GM10248 (cell line): ENCODE measurements at regions not wholly inside any gene's neighbourhood (a gene's known extent, or its start where the extent isn't known, plus 50 kb on each side); places are given as distances from the start of the nearest gene placed in this dataset.

Experiments used
- CTCF ChIA-PET: fragments of 300-600 bp; sonication (Branson Sonifier 250); formaldehyde crosslinking; extraction: SDS; loops from one replicate; lab custom pipeline; 2021; ENCODE audit warnings: antibody characterized with exemption; lab: Yijun Ruan, JAX
- POLR2A ChIA-PET: fragments of 350-650 bp; sonication (Branson Sonifier 250); formaldehyde crosslinking; extraction: SDS; loops from one replicate; lab custom pipeline; 2020; ENCODE audit warnings: antibody characterized with exemption; lab: Yijun Ruan, JAX
- DNase-seq: peaks from one replicate; pipeline ENCODE4 v3.0.0; 2012; ENCODE audit errors: extremely low spot score
- TF ChIP-seq, protein P1 (sequence below): IDR thresholded peaks from 2 replicates; pipeline ENCODE4 v1.5.1; 2012; ENCODE audit warnings: mild to moderate bottlenecking, low read depth; ENCODE audit errors: extremely low read depth, missing control alignments, control extremely low read depth

DNA sequence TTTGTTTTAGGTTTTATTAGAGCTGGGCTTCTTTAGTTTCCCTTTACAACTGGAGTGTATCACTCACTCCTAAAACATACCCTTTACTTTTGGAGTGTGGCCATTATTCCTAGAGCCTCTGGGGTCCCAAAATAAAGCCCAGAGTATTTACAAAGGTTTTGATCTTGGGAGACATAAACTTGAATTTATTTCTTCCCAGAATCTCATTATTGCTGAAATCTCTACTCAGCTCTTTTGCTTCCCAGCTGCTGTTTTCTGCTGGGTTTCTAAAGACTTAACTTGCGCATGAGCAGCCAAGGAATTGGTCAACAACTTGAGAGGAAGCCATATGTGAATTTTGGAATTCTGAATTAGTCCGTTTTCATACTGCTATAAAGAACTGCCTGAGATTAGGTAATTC lies 94.5 kb upstream of the NRSN1 start:
- CTCF ChIA-PET = interaction anchor here (1.0 kb wide), 1 partner anchor 25 kb away, joined by 3 read pairs; no protein-coding TSS in a partner anchor
- POLR2A ChIA-PET = no interaction called here
- TF ChIP-seq, protein P1, sequence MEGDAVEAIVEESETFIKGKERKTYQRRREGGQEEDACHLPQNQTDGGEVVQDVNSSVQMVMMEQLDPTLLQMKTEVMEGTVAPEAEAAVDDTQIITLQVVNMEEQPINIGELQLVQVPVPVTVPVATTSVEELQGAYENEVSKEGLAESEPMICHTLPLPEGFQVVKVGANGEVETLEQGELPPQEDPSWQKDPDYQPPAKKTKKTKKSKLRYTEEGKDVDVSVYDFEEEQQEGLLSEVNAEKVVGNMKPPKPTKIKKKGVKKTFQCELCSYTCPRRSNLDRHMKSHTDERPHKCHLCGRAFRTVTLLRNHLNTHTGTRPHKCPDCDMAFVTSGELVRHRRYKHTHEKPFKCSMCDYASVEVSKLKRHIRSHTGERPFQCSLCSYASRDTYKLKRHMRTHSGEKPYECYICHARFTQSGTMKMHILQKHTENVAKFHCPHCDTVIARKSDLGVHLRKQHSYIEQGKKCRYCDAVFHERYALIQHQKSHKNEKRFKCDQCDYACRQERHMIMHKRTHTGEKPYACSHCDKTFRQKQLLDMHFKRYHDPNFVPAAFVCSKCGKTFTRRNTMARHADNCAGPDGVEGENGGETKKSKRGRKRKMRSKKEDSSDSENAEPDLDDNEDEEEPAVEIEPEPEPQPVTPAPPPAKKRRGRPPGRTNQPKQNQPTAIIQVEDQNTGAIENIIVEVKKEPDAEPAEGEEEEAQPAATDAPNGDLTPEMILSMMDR = no peak
- DNase-seq = no peak

DNA sequence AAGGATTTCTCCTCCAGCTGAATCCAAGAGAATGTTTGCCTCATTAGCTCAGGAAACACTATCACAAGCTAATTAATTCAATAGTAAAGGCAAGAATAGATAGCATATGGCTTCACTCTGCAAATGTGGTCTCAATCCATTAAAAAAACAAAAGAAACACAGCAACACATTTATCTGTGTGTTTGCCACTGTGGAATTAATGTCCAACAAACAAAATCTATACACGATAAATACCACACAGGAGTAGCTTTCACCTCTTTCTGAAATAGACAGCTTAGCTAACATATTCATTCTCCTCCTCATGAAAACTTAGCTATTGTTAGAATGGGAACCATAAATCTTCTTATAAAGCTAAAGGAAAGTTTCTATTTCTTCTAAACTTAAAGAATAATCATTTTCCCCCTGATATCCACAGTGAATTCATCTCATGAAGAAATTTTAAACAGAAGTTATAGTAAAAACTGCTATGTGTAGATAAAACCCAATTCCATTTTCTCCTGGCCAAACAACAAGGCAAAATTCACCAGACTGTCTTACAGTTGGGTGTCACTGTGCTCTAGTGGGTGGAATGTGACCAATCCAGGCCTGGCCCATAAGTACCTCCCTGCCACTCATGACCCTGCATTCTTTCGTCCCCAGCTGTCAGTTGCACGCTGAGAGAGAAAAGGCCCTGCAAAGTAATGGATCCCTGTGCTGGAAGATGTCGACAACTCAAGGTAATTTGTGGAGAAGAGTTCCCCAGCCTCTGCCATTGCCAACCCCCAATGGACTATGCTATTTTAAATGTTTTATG lies 92.9 kb upstream of the NRSN1 start:
- no peak for DNase-seq
- ChIA-PET POLR2A (no interaction called here), CTCF (no interaction called here)
- TF ChIP-seq, protein P1 = no peak

DNA sequence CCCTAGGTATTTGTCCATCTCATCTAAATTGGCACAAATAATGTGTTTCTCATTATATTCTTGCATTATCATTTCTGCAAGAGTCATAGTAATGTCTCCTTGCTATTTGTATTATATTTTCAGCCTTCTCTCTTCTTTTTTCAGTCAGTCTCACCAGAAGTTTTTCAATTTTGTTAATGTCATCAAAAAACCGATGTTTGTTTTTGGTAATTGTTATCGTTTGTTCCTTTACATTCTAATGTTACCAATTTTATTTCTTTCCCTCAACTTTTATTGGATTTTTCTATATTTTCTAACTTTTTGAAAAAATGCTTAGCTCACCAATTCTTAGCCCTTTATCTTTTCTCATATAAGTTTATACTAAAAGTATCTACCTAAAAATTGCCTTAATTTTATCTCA lies 82.2 kb upstream of the NRSN1 start:
- CTCF ChIA-PET = no interaction called here
- TF ChIP-seq, protein P1 = no peak
- POLR2A ChIA-PET = no interaction called here
- no peak for DNase-seq

DNA sequence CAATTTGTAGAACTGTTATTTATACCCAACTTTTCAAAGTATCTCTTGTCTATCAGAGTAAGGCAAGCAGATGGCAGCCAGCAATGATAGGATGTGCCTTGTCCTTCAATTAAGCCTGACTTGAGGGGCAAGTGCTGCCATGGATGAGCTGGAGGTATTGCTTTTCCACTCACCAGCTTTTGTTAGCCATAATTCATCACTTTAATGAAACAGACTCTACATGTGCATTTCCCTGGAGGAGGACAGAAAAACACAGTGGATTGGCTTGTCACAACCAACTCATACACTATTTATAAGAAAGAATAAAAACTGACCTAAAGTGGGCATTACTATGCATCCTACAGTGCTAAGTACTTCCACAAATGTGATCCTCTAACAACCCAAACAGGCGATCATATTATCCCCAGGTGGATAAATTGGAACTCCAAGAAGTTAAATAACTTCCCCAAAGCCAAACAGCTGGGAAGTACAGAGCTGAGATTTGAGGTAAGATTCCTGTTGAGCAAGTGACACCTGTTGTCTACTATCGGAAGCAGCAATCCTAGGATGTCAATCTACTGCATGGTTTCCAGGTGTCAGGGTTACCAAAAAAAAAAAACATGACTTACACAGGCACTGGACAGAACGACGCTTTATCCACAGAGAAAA lies 73.9 kb upstream of the NRSN1 start:
- TF ChIP-seq, protein P1 = no peak
- ChIA-PET POLR2A (interaction anchor here (0.7 kb wide), 1 partner anchor 10 kb away, joined by 3 read pairs; no protein-coding TSS in a partner anchor), CTCF (interaction anchor here (0.8 kb wide), 1 partner anchor 12 kb away, joined by 3 read pairs; no protein-coding TSS in a partner anchor)
- DNase-seq = no peak

DNA sequence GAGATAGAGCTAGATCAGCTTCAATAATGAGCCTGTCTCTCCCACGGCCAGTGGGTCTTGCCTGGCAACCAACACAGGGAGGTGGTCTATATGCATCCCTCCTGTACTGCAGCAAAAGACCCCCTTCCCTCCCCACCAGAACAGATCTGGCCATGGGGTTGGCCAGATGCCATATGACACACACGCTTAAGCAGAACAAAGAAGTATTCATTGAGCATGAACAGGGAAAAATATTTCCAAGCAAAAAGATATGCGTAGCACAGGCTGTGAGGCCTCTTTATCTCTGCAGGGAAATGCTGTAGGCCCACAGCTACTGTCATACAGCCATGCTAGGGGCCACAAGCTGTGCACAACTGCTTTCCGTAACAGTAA lies 73.4 kb upstream of the NRSN1 start:
- POLR2A ChIA-PET = interaction anchor here (0.7 kb wide), 1 partner anchor 11 kb away, joined by 3 read pairs; no protein-coding TSS in a partner anchor
- TF ChIP-seq, protein P1 = no peak
- no peak for DNase-seq
- CTCF ChIA-PET = interaction anchor here (0.8 to 1.1 kb wide), 2 partner anchors 12 to 153 kb away, joined by 3 read pairs; no protein-coding TSS in a partner anchor

DNA sequence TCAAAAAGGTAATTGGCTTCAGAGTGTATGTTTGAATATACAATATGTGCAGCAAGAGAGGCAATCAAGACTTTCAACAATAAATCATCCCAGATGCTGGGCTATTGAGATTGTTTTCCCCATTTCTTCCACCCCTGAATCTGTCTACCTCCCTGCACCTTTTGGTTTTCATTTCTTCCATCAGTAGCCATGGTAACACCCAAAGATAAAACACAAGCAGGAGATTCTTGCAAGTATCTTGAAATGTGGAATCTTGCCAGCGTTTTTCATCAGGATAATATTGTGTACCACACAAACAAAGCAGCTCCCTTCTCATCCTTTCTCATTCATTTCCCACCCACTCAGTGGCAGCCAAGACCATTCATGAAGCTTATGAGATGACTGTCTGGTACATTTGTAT lies 73.0 kb upstream of the NRSN1 start:
- POLR2A ChIA-PET = no interaction called here
- CTCF ChIA-PET = interaction anchor here (0.8 to 1.2 kb wide), 3 partner anchors 11 to 152 kb away, joined by 3 read pairs; no protein-coding TSS in a partner anchor
- TF ChIP-seq, protein P1 = no peak
- no peak for DNase-seq
